ENCODE measurements at regions not wholly inside any gene's neighbourhood (a gene's known extent, or its start where the extent isn't known, plus 50 kb on each side); places are given as distances from the start of the nearest gene placed in this dataset.

- H3K4me3 ChIP-seq (ENCODE audit: insufficient read length, low read depth): no peak overlapping the region
- no peaks in the 10 kb centered on the region for H3K27me3 ChIP-seq (ENCODE audit: insufficient read depth, insufficient read length)
- H3K9me3 ChIP-seq (ENCODE audit: insufficient read depth, low read length): no peaks in the 10 kb centered on the region
- peaks cover 4% of the 10 kb centered on the region for H3K4me1 ChIP-seq (ENCODE audit: insufficient read depth, insufficient read length)
- no peak for TF ChIP-seq SUZ12 (IDR thresholded peaks at IDR 0.05; ENCODE audit: extremely low read depth, insufficient read depth, insufficient read length)
- no peak for TF ChIP-seq ZNF274 (IDR thresholded peaks at IDR 0.05; ENCODE audit: low read depth, low read length)
- TF ChIP-seq YY1 (IDR thresholded peaks at IDR 0.05; ENCODE audit: insufficient read depth, insufficient read length): no peak
- DNase-seq (ENCODE audit: low read depth, low spot score): no peak
- no peak overlapping the region for H3K9ac ChIP-seq (ENCODE audit: insufficient read length, low read depth)
- H3K36me3 ChIP-seq (ENCODE audit: insufficient read depth, insufficient read length, low read length): no peaks in the 10 kb centered on the region
Measured at GRCh38 chr2:16323551-16324543, 341.8 kb downstream of the CYRIA start.

- TF ChIP-seq SUZ12 (IDR thresholded peaks at IDR 0.05; ENCODE audit: extremely low read depth, insufficient read depth, insufficient read length) (no peak), YY1 (IDR thresholded peaks at IDR 0.05; ENCODE audit: insufficient read depth, insufficient read length) (no peak), ZNF274 (IDR thresholded peaks at IDR 0.05; ENCODE audit: low read depth, low read length) (no peak)
- Histone ChIP-seq H3K9ac (ENCODE audit: insufficient read length, low read depth) (no peak overlapping the region), H3K9me3 (ENCODE audit: insufficient read depth, low read length) (no peaks in the 10 kb centered on the region), H3K4me1 (ENCODE audit: insufficient read depth, insufficient read length) (peaks cover 8% of the 10 kb centered on the region), H3K36me3 (ENCODE audit: insufficient read depth, insufficient read length, low read length) (no peaks in the 10 kb centered on the region), H3K4me3 (ENCODE audit: insufficient read length, low read depth) (no peak overlapping the region), H3K27me3 (ENCODE audit: insufficient read depth, insufficient read length) (no peaks in the 10 kb centered on the region)
- DNase-seq (ENCODE audit: low read depth, low spot score): no peak
Measured at GRCh38 chr2:16323126-16323520, 342.5 kb downstream of the CYRIA start.

- Histone ChIP-seq H3K4me1 (ENCODE audit: insufficient read depth, insufficient read length) (peaks cover 8% of the 10 kb centered on the region), H3K9ac (ENCODE audit: insufficient read length, low read depth) (no peak overlapping the region), H3K36me3 (ENCODE audit: insufficient read depth, insufficient read length, low read length) (no peaks in the 10 kb centered on the region), H3K27me3 (ENCODE audit: insufficient read depth, insufficient read length) (no peaks in the 10 kb centered on the region), H3K4me3 (ENCODE audit: insufficient read length, low read depth) (no peak overlapping the region), H3K9me3 (ENCODE audit: insufficient read depth, low read length) (no peaks in the 10 kb centered on the region)
- no peak for DNase-seq (ENCODE audit: low read depth, low spot score)
- TF ChIP-seq YY1 (IDR thresholded peaks at IDR 0.05; ENCODE audit: insufficient read depth, insufficient read length) (no peak), ZNF274 (IDR thresholded peaks at IDR 0.05; ENCODE audit: low read depth, low read length) (no peak), SUZ12 (IDR thresholded peaks at IDR 0.05; ENCODE audit: extremely low read depth, insufficient read depth, insufficient read length) (no peak)
Measured at GRCh38 chr2:16322308-16323125, 343.1 kb downstream of the CYRIA start.

- no peaks in the 10 kb centered on the region for H3K9me3 ChIP-seq (ENCODE audit: insufficient read depth, low read length)
- H3K27me3 ChIP-seq (ENCODE audit: insufficient read depth, insufficient read length): no peaks in the 10 kb centered on the region
- H3K4me3 ChIP-seq (ENCODE audit: insufficient read length, low read depth): no peak overlapping the region
- no peak overlapping the region for H3K9ac ChIP-seq (ENCODE audit: insufficient read length, low read depth)
- peaks cover 8% of the 10 kb centered on the region for H3K4me1 ChIP-seq (ENCODE audit: insufficient read depth, insufficient read length)
- DNase-seq (ENCODE audit: low read depth, low spot score): no peak
- TF ChIP-seq YY1 (IDR thresholded peaks at IDR 0.05; ENCODE audit: insufficient read depth, insufficient read length): no peak
- no peak for TF ChIP-seq SUZ12 (IDR thresholded peaks at IDR 0.05; ENCODE audit: extremely low read depth, insufficient read depth, insufficient read length)
- H3K36me3 ChIP-seq (ENCODE audit: insufficient read depth, insufficient read length, low read length): no peaks in the 10 kb centered on the region
Measured at GRCh38 chr2:16321872-16322271, 343.8 kb downstream of the CYRIA start.

GRCh38 chr2:16321256-16321655 is 344.4 kb downstream of the CYRIA start:
- no peak for DNase-seq (ENCODE audit: low read depth, low spot score)
- TF ChIP-seq ZNF274 (IDR thresholded peaks at IDR 0.05; ENCODE audit: low read depth, low read length) (no peak), YY1 (IDR thresholded peaks at IDR 0.05; ENCODE audit: insufficient read depth, insufficient read length) (no peak), SUZ12 (IDR thresholded peaks at IDR 0.05; ENCODE audit: extremely low read depth, insufficient read depth, insufficient read length) (no peak)

GRCh38 chr2:16320716-16321115 is 344.9 kb downstream of the CYRIA start:
- Histone ChIP-seq H3K9me3 (ENCODE audit: insufficient read depth, low read length) (no peaks in the 10 kb centered on the region), H3K27me3 (ENCODE audit: insufficient read depth, insufficient read length) (no peaks in the 10 kb centered on the region), H3K36me3 (ENCODE audit: insufficient read depth, insufficient read length, low read length) (no peaks in the 10 kb centered on the region), H3K9ac (ENCODE audit: insufficient read length, low read depth) (no peak overlapping the region), H3K4me1 (ENCODE audit: insufficient read depth, insufficient read length) (peaks cover 8% of the 10 kb centered on the region), H3K4me3 (ENCODE audit: insufficient read length, low read depth) (no peak overlapping the region)
- TF ChIP-seq ZNF274 (IDR thresholded peaks at IDR 0.05; ENCODE audit: low read depth, low read length) (no peak), SUZ12 (IDR thresholded peaks at IDR 0.05; ENCODE audit: extremely low read depth, insufficient read depth, insufficient read length) (no peak), YY1 (IDR thresholded peaks at IDR 0.05; ENCODE audit: insufficient read depth, insufficient read length) (no peak)
- no peak for DNase-seq (ENCODE audit: low read depth, low spot score)

More at GRCh38 chr2:16321256-16321655, 344.4 kb downstream of the CYRIA start:
- H3K27me3 ChIP-seq (ENCODE audit: insufficient read depth, insufficient read length): no peaks in the 10 kb centered on the region
- no peaks in the 10 kb centered on the region for H3K36me3 ChIP-seq (ENCODE audit: insufficient read depth, insufficient read length, low read length)
- H3K4me1 ChIP-seq (ENCODE audit: insufficient read depth, insufficient read length): peaks cover 8% of the 10 kb centered on the region
- no peak overlapping the region for H3K9ac ChIP-seq (ENCODE audit: insufficient read length, low read depth)
- H3K4me3 ChIP-seq (ENCODE audit: insufficient read length, low read depth): no peak overlapping the region
- H3K9me3 ChIP-seq (ENCODE audit: insufficient read depth, low read length): no peaks in the 10 kb centered on the region
